ENCODE measurements at regions not wholly inside any gene's neighbourhood (a gene's known extent, or its start where the extent isn't known, plus 50 kb on each side); places are given as distances from the start of the nearest gene placed in this dataset.

DNA sequence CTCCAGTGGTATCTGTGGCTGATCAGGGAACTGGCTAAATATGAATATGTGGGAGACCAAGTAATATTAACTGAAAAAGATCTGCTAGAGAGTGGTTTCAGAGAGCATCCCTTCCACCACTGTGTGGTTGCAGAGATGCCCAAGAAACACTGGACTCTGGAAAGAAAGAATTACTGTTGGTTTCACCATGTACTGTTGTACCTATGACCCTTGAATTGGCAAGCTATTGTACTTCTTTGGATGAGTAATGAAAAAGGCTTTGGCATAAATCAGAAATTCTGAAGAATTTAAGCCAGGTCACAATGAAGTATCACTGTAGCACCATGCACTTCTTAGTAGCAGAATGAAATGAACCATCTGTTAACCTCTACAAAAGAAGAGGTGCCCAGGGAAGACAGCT, 134.4 kb upstream of the INTU start:
- TF ChIP-seq, protein P1, sequence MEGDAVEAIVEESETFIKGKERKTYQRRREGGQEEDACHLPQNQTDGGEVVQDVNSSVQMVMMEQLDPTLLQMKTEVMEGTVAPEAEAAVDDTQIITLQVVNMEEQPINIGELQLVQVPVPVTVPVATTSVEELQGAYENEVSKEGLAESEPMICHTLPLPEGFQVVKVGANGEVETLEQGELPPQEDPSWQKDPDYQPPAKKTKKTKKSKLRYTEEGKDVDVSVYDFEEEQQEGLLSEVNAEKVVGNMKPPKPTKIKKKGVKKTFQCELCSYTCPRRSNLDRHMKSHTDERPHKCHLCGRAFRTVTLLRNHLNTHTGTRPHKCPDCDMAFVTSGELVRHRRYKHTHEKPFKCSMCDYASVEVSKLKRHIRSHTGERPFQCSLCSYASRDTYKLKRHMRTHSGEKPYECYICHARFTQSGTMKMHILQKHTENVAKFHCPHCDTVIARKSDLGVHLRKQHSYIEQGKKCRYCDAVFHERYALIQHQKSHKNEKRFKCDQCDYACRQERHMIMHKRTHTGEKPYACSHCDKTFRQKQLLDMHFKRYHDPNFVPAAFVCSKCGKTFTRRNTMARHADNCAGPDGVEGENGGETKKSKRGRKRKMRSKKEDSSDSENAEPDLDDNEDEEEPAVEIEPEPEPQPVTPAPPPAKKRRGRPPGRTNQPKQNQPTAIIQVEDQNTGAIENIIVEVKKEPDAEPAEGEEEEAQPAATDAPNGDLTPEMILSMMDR (IDR thresholded peaks at IDR 0.05; ENCODE audit: low read depth, low read length) = no peak
- TF ChIP-seq EZH2phosphoT487 (IDR thresholded peaks at IDR 0.05; ENCODE audit: low read depth) = no peak
